ENCODE measurements at regions not wholly inside any gene's neighbourhood (a gene's known extent, or its start where the extent isn't known, plus 50 kb on each side); places are given as distances from the start of the nearest gene placed in this dataset.

DNA sequence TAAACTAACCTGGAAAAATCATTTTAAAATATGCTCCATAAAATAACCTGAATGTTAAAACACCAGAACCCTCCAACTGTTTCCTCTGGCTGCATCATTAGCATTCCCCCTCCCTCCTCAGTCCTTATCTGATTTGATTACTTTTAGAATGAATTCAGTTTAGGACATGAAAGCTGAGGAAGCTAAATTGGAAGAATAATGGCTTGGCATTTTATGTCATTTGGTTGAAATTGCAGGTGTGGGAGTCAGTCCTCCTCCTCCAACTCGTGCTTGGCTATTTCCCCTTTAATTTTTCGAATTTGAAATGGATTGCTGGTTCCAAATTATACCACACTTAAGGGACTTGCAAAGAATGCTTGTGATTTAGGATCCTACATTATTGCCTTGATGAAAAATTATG is 473.0 kb upstream of the STXBP6 start:
- TF ChIP-seq CTCF (IDR thresholded peaks at IDR 0.05) (no peak), POLR2A (IDR thresholded peaks at IDR 0.05) (no peak), POLR2AphosphoS5 (IDR thresholded peaks at IDR 0.05) (no peak)

All from breast epithelium (tissue), 3 donors.